GM23338 (cell line): ENCODE measurements at regions not wholly inside any gene's neighbourhood (a gene's known extent, or its start where the extent isn't known, plus 50 kb on each side); places are given as distances from the start of the nearest gene placed in this dataset.

Source experiments
- ATAC-seq: fragments of 200-7000 bp; cut with Tn5 transposase; 3 replicates; pipeline ENCODE4 v1.9.1; 2020
- DNase-seq: peaks from one replicate; pipeline ENCODE4 v3.0.0-alpha.2; 2015; ENCODE audit warnings: low spot score
- H2AFZ ChIP-seq: fragments of 200-600 bp; sonication (generic); 2 replicates; pipeline ENCODE4 v1.8.0; 2016; ENCODE audit warnings: antibody characterized with exemption, mild to moderate bottlenecking, moderate library complexity
- H3F3A ChIP-seq: fragments of 200-600 bp; sonication (generic); replicated peaks from 2 replicates; pipeline ENCODE4 v1.8.0; 2017; ENCODE audit warnings: antibody characterized with exemption, mixed run types, low read depth
- H3K27ac ChIP-seq: fragments of 200-600 bp; sonication (generic); 2 replicates; pipeline ENCODE4 v1.6.1; 2016; ENCODE audit warnings: low read depth
- H3K27me3 ChIP-seq: fragments of 200-600 bp; sonication (generic); 2 replicates; pipeline ENCODE4 v1.8.0; 2016; ENCODE audit warnings: mild to moderate bottlenecking, mixed run types, moderate library complexity; ENCODE audit not compliant: insufficient read depth
- H3K36me3 ChIP-seq: fragments of 200-600 bp; sonication (generic); 2 replicates; pipeline ENCODE4 v1.8.0; 2016; ENCODE audit warnings: mild to moderate bottlenecking; ENCODE audit not compliant: insufficient read depth
- H3K4me1 ChIP-seq: fragments of 200-600 bp; sonication (generic); 2 replicates; pipeline ENCODE4 v1.8.0; 2016; ENCODE audit warnings: mild to moderate bottlenecking, moderate library complexity; ENCODE audit not compliant: insufficient read depth
- H3K4me2 ChIP-seq: fragments of 200-600 bp; sonication (generic); 2 replicates; pipeline ENCODE4 v1.7.1; 2017; ENCODE audit warnings: mixed run types
- H3K4me3 ChIP-seq: fragments of 200-600 bp; sonication (generic); 2 replicates; pipeline ENCODE4 v1.6.1; 2016; ENCODE audit warnings: mixed run types
- H3K79me2 ChIP-seq: fragments of 200-600 bp; sonication (generic); replicated peaks from 2 replicates; pipeline ENCODE4 v1.8.0; 2017; ENCODE audit warnings: mild to moderate bottlenecking; ENCODE audit not compliant: insufficient read depth
- H3K9me2 ChIP-seq: fragments of 200-600 bp; sonication (generic); 2 replicates; pipeline ENCODE4 v1.8.0; 2017; ENCODE audit not compliant: insufficient read depth
- H4K20me1 ChIP-seq: fragments of 200-600 bp; sonication (generic); replicated peaks from 2 replicates; pipeline ENCODE4 v1.8.0; 2017; ENCODE audit warnings: mild to moderate bottlenecking; ENCODE audit not compliant: insufficient read depth
- H3K27ac Mint-ChIP-seq: 2 replicates; pipeline ENCODE4 v1.8.0; 2020; ENCODE audit warnings: inconsistent platforms, mild to moderate bottlenecking, moderate library complexity, mixed read lengths
- H3K27me3 Mint-ChIP-seq: 3 replicates; pipeline ENCODE4 v1.8.0; 2022; ENCODE audit warnings: low read depth, mild to moderate bottlenecking, moderate library complexity, mixed read lengths, inconsistent platforms; ENCODE audit not compliant: insufficient read depth, poor library complexity
- H3K36me3 Mint-ChIP-seq: 3 replicates; pipeline ENCODE4 v1.8.0; 2021; ENCODE audit warnings: low read depth, mild to moderate bottlenecking, inconsistent platforms, moderate library complexity, mixed read lengths
- H3K4me1 Mint-ChIP-seq: 3 replicates; pipeline ENCODE4 v1.8.0; 2020; ENCODE audit warnings: mild to moderate bottlenecking, inconsistent platforms, mixed read lengths
- H3K4me3 Mint-ChIP-seq: 3 replicates; pipeline ENCODE4 v1.8.0; 2021; ENCODE audit warnings: moderate library complexity, mild to moderate bottlenecking, inconsistent platforms, mixed read lengths
- H3K9me3 Mint-ChIP-seq: 3 replicates; pipeline ENCODE4 v1.8.0; 2020; ENCODE audit warnings: moderate library complexity, mild to moderate bottlenecking, inconsistent platforms, mixed read lengths
- CREB1 ChIP-seq: fragments of 250-450 bp; sonication (Bioruptor Pico); IDR thresholded peaks from 2 replicates; pipeline ENCODE4 v1.5.0; 2020; ENCODE audit warnings: low read depth, mild to moderate bottlenecking, moderate library complexity
- EZH2 ChIP-seq: fragments of 200-600 bp; sonication (generic); IDR thresholded peaks from one replicate; pipeline ENCODE4 v1.8.0; 2017; ENCODE audit warnings: antibody characterized with exemption, mild to moderate bottlenecking, low read depth; ENCODE audit not compliant: unreplicated experiment
- EZH2phosphoT487 ChIP-seq: fragments of 200-600 bp; sonication (generic); IDR thresholded peaks from one replicate; pipeline ENCODE4 v1.8.1; 2018; ENCODE audit warnings: antibody characterized with exemption; ENCODE audit not compliant: unreplicated experiment
- JUNB ChIP-seq: IDR thresholded peaks from one replicate; pipeline ENCODE4 v1.6.1; 2016; ENCODE audit warnings: antibody characterized with exemption; ENCODE audit not compliant: unreplicated experiment
- NANOG ChIP-seq: IDR thresholded peaks from 2 replicates; pipeline ENCODE4 v1.6.1; 2016; ENCODE audit warnings: antibody characterized with exemption, borderline replicate concordance
- POLR2AphosphoS5 ChIP-seq: IDR thresholded peaks from 2 replicates; pipeline ENCODE4 v1.6.1; 2016; ENCODE audit warnings: antibody characterized with exemption, low read depth
- STAT1 ChIP-seq: IDR thresholded peaks from one replicate; pipeline ENCODE4 v1.6.1; 2016; ENCODE audit warnings: antibody characterized with exemption; ENCODE audit not compliant: unreplicated experiment
- ZNF114 ChIP-seq: fragments of 250-450 bp; sonication (Bioruptor Pico); IDR thresholded peaks from 2 replicates; pipeline ENCODE4 v1.5.0; 2020; ENCODE audit warnings: mild to moderate bottlenecking, moderate library complexity
- ZNF331 ChIP-seq: fragments of 250-450 bp; sonication (Bioruptor Pico); IDR thresholded peaks from 2 replicates; pipeline ENCODE4 v1.5.0; 2020; ENCODE audit warnings: low read depth, mild to moderate bottlenecking, moderate library complexity
- TF ChIP-seq, protein P1 (sequence below), 2 experiments: fragments of 200-600 bp in 1 of 2; sonication (generic) in 1 of 2; conservative IDR thresholded peaks; 2 replicates each; pipeline versions ENCODE4 v1.5.1 to v1.6.1; 2016 to 2017; ENCODE audit warnings: antibody characterized with exemption in 2 of 2, low read depth in 2 of 2, mild to moderate bottlenecking in 2 of 2, moderate library complexity in 1 of 2
- TF ChIP-seq, protein P2 (sequence below): fragments of 250-450 bp; sonication (Bioruptor Pico); IDR thresholded peaks from 2 replicates; pipeline ENCODE4 v1.5.0; 2020; ENCODE audit warnings: mild to moderate bottlenecking, moderate library complexity
- TF ChIP-seq, protein P3 (sequence below): IDR thresholded peaks from 2 replicates; pipeline ENCODE4 v1.6.1; 2016; ENCODE audit warnings: antibody characterized with exemption
- TF ChIP-seq, protein P4 (sequence below): IDR thresholded peaks from one replicate; pipeline ENCODE4 v1.6.1; 2018; ENCODE audit warnings: antibody characterized with exemption; ENCODE audit not compliant: unreplicated experiment

DNA sequence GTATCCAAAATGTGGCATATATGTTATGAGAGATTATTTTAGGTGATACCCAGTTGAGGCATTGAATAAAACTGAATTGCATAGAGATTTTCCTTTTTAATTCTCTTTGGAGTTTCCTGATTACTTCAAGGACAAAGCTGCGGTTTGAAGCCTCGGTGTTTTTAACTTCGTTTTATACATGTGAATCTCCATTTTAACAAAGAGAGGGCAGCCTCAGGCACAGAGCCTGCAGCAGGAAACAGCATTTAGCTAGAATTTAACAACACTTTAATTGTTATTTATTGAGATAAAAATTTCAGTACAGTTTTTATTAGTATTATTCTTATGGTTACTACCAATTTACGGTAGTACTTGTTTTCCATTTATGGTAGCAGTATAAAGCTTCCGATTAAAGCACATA is 114.0 kb downstream of the KIF4B start:
- Mint-ChIP-seq H3K4me1 (peaks cover 4% of the 10 kb centered on the region; the same call in 2 of the 3 replicates), H3K27me3 (no peaks in the 10 kb centered on the region), H3K9me3 (no peaks in the 10 kb centered on the region), H3K4me3 (no peak overlapping the region), H3K27ac (no peak overlapping the region), H3K36me3 (no peaks in the 10 kb centered on the region)
- Histone ChIP-seq H3K79me2 (no peaks in the 10 kb centered on the region), H3K27ac (no peak overlapping the region), H3F3A (no peaks in the 10 kb centered on the region), H3K36me3 (no peaks in the 10 kb centered on the region), H4K20me1 (no peaks in the 10 kb centered on the region), H2AFZ (no peak overlapping the region), H3K9me2 (peaks cover 2% of the 10 kb centered on the region; the same call in 1 of the 2 replicates), H3K4me3 (no peak overlapping the region), H3K27me3 (no peaks in the 10 kb centered on the region), H3K4me1 (no peaks in the 10 kb centered on the region; the same call in 1 of the 2 replicates), H3K4me2 (no peak overlapping the region)
- ATAC-seq: no peak
- TF ChIP-seq POLR2AphosphoS5: no peak
- no peak for TF ChIP-seq JUNB
- no peak for TF ChIP-seq EZH2phosphoT487
- TF ChIP-seq CREB1 (CRISPR knock-in tag): no peak
- no peak for TF ChIP-seq NANOG
- no peak for TF ChIP-seq STAT1
- no peak for TF ChIP-seq ZNF331 (CRISPR knock-in tag)
- no peak for TF ChIP-seq EZH2
- TF ChIP-seq, protein P1, sequence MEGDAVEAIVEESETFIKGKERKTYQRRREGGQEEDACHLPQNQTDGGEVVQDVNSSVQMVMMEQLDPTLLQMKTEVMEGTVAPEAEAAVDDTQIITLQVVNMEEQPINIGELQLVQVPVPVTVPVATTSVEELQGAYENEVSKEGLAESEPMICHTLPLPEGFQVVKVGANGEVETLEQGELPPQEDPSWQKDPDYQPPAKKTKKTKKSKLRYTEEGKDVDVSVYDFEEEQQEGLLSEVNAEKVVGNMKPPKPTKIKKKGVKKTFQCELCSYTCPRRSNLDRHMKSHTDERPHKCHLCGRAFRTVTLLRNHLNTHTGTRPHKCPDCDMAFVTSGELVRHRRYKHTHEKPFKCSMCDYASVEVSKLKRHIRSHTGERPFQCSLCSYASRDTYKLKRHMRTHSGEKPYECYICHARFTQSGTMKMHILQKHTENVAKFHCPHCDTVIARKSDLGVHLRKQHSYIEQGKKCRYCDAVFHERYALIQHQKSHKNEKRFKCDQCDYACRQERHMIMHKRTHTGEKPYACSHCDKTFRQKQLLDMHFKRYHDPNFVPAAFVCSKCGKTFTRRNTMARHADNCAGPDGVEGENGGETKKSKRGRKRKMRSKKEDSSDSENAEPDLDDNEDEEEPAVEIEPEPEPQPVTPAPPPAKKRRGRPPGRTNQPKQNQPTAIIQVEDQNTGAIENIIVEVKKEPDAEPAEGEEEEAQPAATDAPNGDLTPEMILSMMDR (conservative IDR thresholded peaks at IDR 0.05; ENCODE audit: low read depth in 2 of 2): no peak
- TF ChIP-seq, protein P2, sequence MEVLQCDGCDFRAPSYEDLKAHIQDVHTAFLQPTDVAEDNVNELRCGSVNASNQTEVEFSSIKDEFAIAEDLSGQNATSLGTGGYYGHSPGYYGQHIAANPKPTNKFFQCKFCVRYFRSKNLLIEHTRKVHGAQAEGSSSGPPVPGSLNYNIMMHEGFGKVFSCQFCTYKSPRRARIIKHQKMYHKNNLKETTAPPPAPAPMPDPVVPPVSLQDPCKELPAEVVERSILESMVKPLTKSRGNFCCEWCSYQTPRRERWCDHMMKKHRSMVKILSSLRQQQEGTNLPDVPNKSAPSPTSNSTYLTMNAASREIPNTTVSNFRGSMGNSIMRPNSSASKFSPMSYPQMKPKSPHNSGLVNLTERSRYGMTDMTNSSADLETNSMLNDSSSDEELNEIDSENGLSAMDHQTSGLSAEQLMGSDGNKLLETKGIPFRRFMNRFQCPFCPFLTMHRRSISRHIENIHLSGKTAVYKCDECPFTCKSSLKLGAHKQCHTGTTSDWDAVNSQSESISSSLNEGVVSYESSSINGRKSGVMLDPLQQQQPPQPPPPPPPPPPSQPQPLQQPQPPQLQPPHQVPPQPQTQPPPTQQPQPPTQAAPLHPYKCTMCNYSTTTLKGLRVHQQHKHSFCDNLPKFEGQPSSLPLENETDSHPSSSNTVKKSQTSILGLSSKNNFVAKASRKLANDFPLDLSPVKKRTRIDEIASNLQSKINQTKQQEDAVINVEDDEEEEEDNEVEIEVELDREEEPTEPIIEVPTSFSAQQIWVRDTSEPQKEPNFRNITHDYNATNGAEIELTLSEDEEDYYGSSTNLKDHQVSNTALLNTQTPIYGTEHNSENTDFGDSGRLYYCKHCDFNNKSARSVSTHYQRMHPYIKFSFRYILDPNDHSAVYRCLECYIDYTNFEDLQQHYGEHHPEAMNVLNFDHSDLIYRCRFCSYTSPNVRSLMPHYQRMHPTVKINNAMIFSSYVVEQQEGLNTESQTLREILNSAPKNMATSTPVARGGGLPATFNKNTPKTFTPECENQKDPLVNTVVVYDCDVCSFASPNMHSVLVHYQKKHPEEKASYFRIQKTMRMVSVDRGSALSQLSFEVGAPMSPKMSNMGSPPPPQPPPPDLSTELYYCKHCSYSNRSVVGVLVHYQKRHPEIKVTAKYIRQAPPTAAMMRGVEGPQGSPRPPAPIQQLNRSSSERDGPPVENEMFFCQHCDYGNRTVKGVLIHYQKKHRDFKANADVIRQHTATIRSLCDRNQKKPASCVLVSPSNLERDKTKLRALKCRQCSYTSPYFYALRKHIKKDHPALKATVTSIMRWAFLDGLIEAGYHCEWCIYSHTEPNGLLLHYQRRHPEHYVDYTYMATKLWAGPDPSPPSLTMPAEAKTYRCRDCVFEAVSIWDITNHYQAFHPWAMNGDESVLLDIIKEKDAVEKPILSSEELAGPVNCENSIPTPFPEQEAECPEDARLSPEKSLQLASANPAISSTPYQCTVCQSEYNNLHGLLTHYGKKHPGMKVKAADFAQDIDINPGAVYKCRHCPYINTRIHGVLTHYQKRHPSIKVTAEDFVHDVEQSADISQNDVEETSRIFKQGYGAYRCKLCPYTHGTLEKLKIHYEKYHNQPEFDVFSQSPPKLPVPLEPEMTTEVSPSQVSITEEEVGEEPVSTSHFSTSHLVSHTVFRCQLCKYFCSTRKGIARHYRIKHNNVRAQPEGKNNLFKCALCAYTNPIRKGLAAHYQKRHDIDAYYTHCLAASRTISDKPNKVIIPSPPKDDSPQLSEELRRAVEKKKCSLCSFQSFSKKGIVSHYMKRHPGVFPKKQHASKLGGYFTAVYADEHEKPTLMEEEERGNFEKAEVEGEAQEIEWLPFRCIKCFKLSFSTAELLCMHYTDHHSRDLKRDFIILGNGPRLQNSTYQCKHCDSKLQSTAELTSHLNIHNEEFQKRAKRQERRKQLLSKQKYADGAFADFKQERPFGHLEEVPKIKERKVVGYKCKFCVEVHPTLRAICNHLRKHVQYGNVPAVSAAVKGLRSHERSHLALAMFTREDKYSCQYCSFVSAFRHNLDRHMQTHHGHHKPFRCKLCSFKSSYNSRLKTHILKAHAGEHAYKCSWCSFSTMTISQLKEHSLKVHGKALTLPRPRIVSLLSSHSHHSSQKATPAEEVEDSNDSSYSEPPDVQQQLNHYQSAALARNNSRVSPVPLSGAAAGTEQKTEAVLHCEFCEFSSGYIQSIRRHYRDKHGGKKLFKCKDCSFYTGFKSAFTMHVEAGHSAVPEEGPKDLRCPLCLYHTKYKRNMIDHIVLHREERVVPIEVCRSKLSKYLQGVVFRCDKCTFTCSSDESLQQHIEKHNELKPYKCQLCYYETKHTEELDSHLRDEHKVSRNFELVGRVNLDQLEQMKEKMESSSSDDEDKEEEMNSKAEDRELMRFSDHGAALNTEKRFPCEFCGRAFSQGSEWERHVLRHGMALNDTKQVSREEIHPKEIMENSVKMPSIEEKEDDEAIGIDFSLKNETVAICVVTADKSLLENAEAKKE (CRISPR knock-in tag): no peak
- TF ChIP-seq, protein P3, sequence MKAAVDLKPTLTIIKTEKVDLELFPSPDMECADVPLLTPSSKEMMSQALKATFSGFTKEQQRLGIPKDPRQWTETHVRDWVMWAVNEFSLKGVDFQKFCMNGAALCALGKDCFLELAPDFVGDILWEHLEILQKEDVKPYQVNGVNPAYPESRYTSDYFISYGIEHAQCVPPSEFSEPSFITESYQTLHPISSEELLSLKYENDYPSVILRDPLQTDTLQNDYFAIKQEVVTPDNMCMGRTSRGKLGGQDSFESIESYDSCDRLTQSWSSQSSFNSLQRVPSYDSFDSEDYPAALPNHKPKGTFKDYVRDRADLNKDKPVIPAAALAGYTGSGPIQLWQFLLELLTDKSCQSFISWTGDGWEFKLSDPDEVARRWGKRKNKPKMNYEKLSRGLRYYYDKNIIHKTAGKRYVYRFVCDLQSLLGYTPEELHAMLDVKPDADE: no peak
- TF ChIP-seq, protein P4, sequence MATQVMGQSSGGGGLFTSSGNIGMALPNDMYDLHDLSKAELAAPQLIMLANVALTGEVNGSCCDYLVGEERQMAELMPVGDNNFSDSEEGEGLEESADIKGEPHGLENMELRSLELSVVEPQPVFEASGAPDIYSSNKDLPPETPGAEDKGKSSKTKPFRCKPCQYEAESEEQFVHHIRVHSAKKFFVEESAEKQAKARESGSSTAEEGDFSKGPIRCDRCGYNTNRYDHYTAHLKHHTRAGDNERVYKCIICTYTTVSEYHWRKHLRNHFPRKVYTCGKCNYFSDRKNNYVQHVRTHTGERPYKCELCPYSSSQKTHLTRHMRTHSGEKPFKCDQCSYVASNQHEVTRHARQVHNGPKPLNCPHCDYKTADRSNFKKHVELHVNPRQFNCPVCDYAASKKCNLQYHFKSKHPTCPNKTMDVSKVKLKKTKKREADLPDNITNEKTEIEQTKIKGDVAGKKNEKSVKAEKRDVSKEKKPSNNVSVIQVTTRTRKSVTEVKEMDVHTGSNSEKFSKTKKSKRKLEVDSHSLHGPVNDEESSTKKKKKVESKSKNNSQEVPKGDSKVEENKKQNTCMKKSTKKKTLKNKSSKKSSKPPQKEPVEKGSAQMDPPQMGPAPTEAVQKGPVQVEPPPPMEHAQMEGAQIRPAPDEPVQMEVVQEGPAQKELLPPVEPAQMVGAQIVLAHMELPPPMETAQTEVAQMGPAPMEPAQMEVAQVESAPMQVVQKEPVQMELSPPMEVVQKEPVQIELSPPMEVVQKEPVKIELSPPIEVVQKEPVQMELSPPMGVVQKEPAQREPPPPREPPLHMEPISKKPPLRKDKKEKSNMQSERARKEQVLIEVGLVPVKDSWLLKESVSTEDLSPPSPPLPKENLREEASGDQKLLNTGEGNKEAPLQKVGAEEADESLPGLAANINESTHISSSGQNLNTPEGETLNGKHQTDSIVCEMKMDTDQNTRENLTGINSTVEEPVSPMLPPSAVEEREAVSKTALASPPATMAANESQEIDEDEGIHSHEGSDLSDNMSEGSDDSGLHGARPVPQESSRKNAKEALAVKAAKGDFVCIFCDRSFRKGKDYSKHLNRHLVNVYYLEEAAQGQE: no peak
- no peak for TF ChIP-seq ZNF114 (CRISPR knock-in tag)
- no peak for DNase-seq
